K562 (cell line): ENCODE measurements at regions not wholly inside any gene's neighbourhood (a gene's known extent, or its start where the extent isn't known, plus 50 kb on each side); places are given as distances from the start of the nearest gene placed in this dataset.

Experiments
- CHD1 ChIP-seq: fragments of 200-600 bp; sonication (generic); IDR thresholded peaks from one replicate; pipeline ENCODE4 v1.6.1; 2012; ENCODE audit warnings: mild to moderate bottlenecking, moderate library complexity, low read length, inconsistent platforms
- CREB3 ChIP-seq: fragments of 450-650 bp; conservative IDR thresholded peaks from 2 replicates; pipeline ENCODE4 v1.6.1; 2016; ENCODE audit warnings: missing genetic modification characterization, low read depth, mild to moderate bottlenecking, missing compliant biosample characterization, moderate library complexity
- CREBBP ChIP-seq: IDR thresholded peaks from one replicate; pipeline ENCODE4 v1.6.1; 2012; ENCODE audit warnings: low read depth, mild to moderate bottlenecking, control low read depth, inconsistent platforms, low read length
- CTCFL ChIP-seq: IDR thresholded peaks from 2 replicates; pipeline ENCODE4 v1.6.1; 2011; ENCODE audit warnings: borderline replicate concordance, low read depth, mild to moderate bottlenecking, moderate library complexity, low read length; ENCODE audit not compliant: insufficient read depth, poor library complexity, severe bottlenecking
- EP400 ChIP-seq: fragments of 450-650 bp; IDR thresholded peaks from 2 replicates; pipeline ENCODE4 v1.6.1; 2017; ENCODE audit warnings: antibody characterized with exemption, mild to moderate bottlenecking, moderate library complexity
- ESRRA ChIP-seq: fragments of 450-650 bp; IDR thresholded peaks from 2 replicates; pipeline ENCODE4 v1.6.1; 2014; ENCODE audit warnings: low read depth, mild to moderate bottlenecking, moderate library complexity, borderline replicate concordance
- GATAD2A ChIP-seq: fragments of 450-650 bp; IDR thresholded peaks from 2 replicates; pipeline ENCODE4 v1.6.1; 2017
- MECOM ChIP-seq: fragments of 250-450 bp; sonication (Bioruptor Pico); IDR thresholded peaks from 2 replicates; pipeline ENCODE4 v1.8.0; 2022; ENCODE audit warnings: inconsistent platforms
- MEF2D ChIP-seq: conservative IDR thresholded peaks from 2 replicates; pipeline ENCODE4 v1.6.1; 2016; ENCODE audit warnings: low read depth, missing genetic modification characterization, missing compliant biosample characterization
- RAD21 ChIP-seq, 2 experiments: fragments of 250-450 bp in 1 of 2; fragments of 450-650 bp in 1 of 2; sonication (Bioruptor Pico) in 1 of 2; formaldehyde crosslinking in 1 of 2; IDR thresholded peaks in 1 of 2; conservative IDR thresholded peaks in 1 of 2; 2 replicates each; pipeline versions ENCODE4 v1.4.0 to v1.8.0; 2020 to 2022; ENCODE audit warnings: mild to moderate bottlenecking in 2 of 2, moderate library complexity in 1 of 2
- RBM15 ChIP-seq: fragments of 200-400 bp; formaldehyde crosslinking; IDR thresholded peaks from 2 replicates; pipeline ENCODE4 v1.6.1; 2018; ENCODE audit warnings: mild to moderate bottlenecking, low read length, moderate library complexity; ENCODE audit not compliant: insufficient read depth
- SMAD2 ChIP-seq: fragments of 150-350 bp; IDR thresholded peaks from 2 replicates; pipeline ENCODE4 v1.6.1; 2014; ENCODE audit warnings: low read depth, mild to moderate bottlenecking, low read length
- SNRNP70 ChIP-seq: fragments of 200-400 bp; formaldehyde crosslinking; optimal IDR thresholded peaks from 2 replicates; pipeline ENCODE3; 2017; ENCODE audit warnings: low read depth, low read length
- SRF ChIP-seq, 2 experiments: fragments of 250-450, 450-650 bp in 1 of 2; sonication (Bioruptor Pico) in 1 of 2; sonication (generic) in 1 of 2; formaldehyde crosslinking; IDR thresholded peaks; 2 replicates each; pipeline versions ENCODE4 v1.5.0 to v1.5.1; 2020 to 2022; ENCODE audit warnings: mild to moderate bottlenecking in 1 of 2, missing genetic modification reagents in 1 of 2
- STAT5B ChIP-seq: fragments of 250-450 bp; sonication (Bioruptor Pico); IDR thresholded peaks from 2 replicates; pipeline ENCODE4 v1.8.0; 2021; ENCODE audit warnings: mild to moderate bottlenecking, inconsistent platforms
- VEZF1 ChIP-seq: fragments of 200-800 bp; sonication (Bioruptor generic); IDR thresholded peaks from 2 replicates; pipeline ENCODE4 v1.6.1; 2017; ENCODE audit warnings: missing genetic modification characterization, missing compliant biosample characterization
- WHSC1 ChIP-seq: IDR thresholded peaks from one replicate; pipeline ENCODE4 v1.6.1; 2012; ENCODE audit warnings: low read length, control low read depth, inconsistent platforms
- YY1 ChIP-seq, 3 experiments: IDR thresholded peaks; 2 replicates each; pipeline ENCODE4 v1.6.1; 2011; ENCODE audit warnings: low read length in 2 of 3, mild to moderate bottlenecking in 2 of 3, moderate library complexity in 2 of 3, borderline replicate concordance in 1 of 3, control low read depth in 1 of 3, low read depth in 1 of 3; ENCODE audit not compliant: insufficient read depth in 3 of 3, insufficient replicate concordance in 2 of 3, control insufficient read depth in 1 of 3, insufficient read length in 1 of 3; ENCODE audit errors: extremely low read depth in 1 of 3
- ZC3H11A ChIP-seq: IDR thresholded peaks from 2 replicates; pipeline ENCODE4 v1.6.1; 2012; ENCODE audit warnings: low read depth, low read length, improper control_type of control experiment
- ZFP1 ChIP-seq: fragments of 450-650 bp; formaldehyde crosslinking; IDR thresholded peaks from 2 replicates; pipeline ENCODE4 v1.4.0; 2020; ENCODE audit warnings: mild to moderate bottlenecking, mixed read lengths
- ZNF41 ChIP-seq: fragments of 250-450 bp; sonication (Bioruptor Pico); conservative IDR thresholded peaks from 2 replicates; pipeline ENCODE4 v1.4.0; 2020; ENCODE audit warnings: mild to moderate bottlenecking

GRCh38 chr6:15096894-15097837, 148.7 kb upstream of the JARID2 start (continued):
- TF ChIP-seq CHD1 (no peak), WHSC1 (no peak), RAD21 (CRISPR knock-in tag; conservative IDR thresholded peaks at IDR 0.05 in 1 of 2, IDR thresholded peaks at IDR 0.05 in 1 of 2) (peak; percentile 26 to 48; a peak in 2 of 4 replicates), ZNF41 (CRISPR knock-in tag) (no peak), ZC3H11A (no peak), YY1 (IDR thresholded peaks at IDR 0.05; ENCODE audit: borderline replicate concordance in 1 of 3, control insufficient read depth in 1 of 3, extremely low read depth in 1 of 3, insufficient read depth in 3 of 3, insufficient read length in 1 of 3, insufficient replicate concordance in 2 of 3, low read depth in 1 of 3, low read length in 2 of 3) (no peak), RBM15 (no peak), CREBBP (no peak), MEF2D (tag) (peak; percentile 15; the same call in 1 of the 2 replicates), ZFP1 (CRISPR knock-in tag) (no peak), STAT5B (CRISPR knock-in tag) (no peak), CREB3 (peak; percentile 63; the same call in 1 of the 2 replicates), SMAD2 (no peak), VEZF1 (CRISPR knock-in tag) (peak; percentile 82), SRF (CRISPR knock-in tag; IDR thresholded peaks at IDR 0.05) (peak in 1 of 2 experiments; percentile 77; a peak in 1 of 4 replicates), EP400 (peak; percentile 60), ESRRA (peak; percentile 25; the same call in 1 of the 2 replicates), CTCFL (no peak), SNRNP70 (no peak), MECOM (CRISPR knock-in tag) (peak; percentile 69), GATAD2A (peak; percentile 89; the same call in 1 of the 2 replicates)
